Islet of Langerhans (tissue), 1 donor: ENCODE measurements at regions not wholly inside any gene's neighbourhood (a gene's known extent, or its start where the extent isn't known, plus 50 kb on each side); places are given as distances from the start of the nearest gene placed in this dataset.

Source experiments
- FAIRE-seq: peaks from one replicate; lab custom pipeline; 2011; peaks lifted over from hg19 to GRCh38; lab: Jason Lieb, UNC

DNA sequence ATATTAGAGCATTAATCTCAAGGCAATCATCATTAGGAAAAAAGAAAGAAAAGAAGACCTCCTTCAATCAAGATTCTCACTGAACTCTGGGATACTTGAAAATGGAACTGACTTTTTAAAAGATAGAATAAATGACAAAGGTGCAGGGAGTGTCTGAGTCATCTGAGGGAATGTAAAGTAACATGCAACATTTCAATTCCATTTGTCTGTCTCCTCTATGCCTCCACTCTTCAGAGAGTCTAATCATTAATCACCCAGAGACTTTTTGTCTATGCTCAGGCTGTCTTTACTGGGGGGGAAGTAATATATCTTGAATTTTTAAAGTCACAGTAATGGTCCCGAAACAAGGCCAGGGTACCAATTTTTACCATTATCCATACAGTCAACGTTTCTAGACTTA, 55.0 kb upstream of the PACRGL start:
- FAIRE-seq: no peak

DNA sequence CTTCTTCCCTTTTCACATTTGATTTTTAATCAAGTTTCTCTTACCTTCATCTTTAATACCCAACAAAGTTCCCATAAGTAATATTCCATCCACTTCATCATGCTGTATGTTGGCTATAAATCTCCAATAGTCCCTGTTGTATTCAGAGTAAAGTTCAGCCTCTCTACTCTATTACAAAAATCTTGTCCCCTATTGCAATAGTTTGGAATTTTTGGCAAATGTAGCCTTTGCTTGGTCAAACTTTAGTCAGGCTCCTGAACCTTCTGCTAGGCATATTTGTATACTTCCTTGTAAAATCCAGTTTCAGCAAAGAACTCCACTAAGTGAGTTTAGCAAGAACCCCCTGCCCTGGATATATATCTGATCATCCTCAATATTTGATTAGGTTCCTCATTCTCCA, 54.0 kb upstream of the PACRGL start:
- no peak for FAIRE-seq
